ENCODE measurements at regions not wholly inside any gene's neighbourhood (a gene's known extent, or its start where the extent isn't known, plus 50 kb on each side); places are given as distances from the start of the nearest gene placed in this dataset.

DNA sequence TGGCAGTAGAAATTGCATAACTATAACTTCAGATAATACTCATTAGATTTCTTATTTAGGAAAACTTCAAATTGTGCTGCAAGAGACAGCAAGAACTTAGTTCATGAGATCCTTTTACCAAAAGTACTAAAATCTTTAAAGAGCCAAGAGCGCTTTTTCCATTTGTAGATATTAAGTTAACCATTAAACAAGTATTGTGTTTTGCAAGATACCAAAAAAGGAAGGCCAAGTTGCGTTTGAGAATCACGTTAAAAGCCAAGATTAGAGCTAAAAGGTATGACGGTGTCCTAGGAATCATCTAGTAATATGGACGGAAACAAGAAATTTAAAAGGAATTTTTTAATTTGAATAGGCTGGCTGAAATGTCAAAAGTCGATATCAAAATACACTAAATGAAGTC lies 361.3 kb upstream of the LYPLAL1 start:
- H3K4me3 Mint-ChIP-seq (ENCODE audit: unreplicated experiment): no peak overlapping the region
- TF ChIP-seq CTCF (IDR thresholded peaks at IDR 0.05): no peak
- H3K4me1 Mint-ChIP-seq (ENCODE audit: low read depth): peaks cover 4% of the 10 kb centered on the region

DNA sequence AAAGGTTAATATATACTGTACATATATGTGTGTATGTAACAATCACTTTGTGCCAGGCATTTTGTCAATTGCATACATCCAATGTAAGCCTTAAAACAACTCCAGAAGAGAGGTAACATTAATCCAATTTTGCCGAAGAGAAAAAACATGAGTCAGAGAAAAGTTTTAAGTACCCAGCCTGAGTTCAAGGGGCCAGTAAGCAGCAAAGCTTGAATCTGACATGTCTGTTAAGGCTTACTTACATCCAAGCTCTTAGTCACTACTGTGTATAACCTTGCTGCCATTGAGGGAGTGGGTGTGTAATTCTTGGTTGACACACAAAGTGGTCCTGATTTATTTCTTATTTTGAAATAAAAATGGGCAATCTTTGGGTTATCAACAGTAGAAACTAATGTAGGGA lies 360.4 kb upstream of the LYPLAL1 start:
- no peak overlapping the region for H3K4me3 Mint-ChIP-seq (ENCODE audit: unreplicated experiment)
- H3K36me3 Mint-ChIP-seq (ENCODE audit: low read depth): no peaks in the 10 kb centered on the region
- H3K27me3 Mint-ChIP-seq (ENCODE audit: low read depth): no peaks in the 10 kb centered on the region
- peaks cover 10% of the 10 kb centered on the region for H3K4me1 Mint-ChIP-seq (ENCODE audit: low read depth)
- H3K27ac Mint-ChIP-seq (ENCODE audit: unreplicated experiment): no peak overlapping the region
- TF ChIP-seq CTCF (IDR thresholded peaks at IDR 0.05): no peak
- no peak for DNase-seq (ENCODE audit: low spot score)
- no peaks in the 10 kb centered on the region for H3K9me3 Mint-ChIP-seq (ENCODE audit: low read depth)

More for the DNA sequence above, 361.3 kb upstream of the LYPLAL1 start:
- no peak for DNase-seq (ENCODE audit: low spot score)
- Mint-ChIP-seq H3K36me3 (ENCODE audit: low read depth) (no peaks in the 10 kb centered on the region), H3K27ac (ENCODE audit: unreplicated experiment) (no peak overlapping the region), H3K27me3 (ENCODE audit: low read depth) (no peaks in the 10 kb centered on the region), H3K9me3 (ENCODE audit: low read depth) (no peaks in the 10 kb centered on the region)

- no peak for DNase-seq (ENCODE audit: low spot score)
- Mint-ChIP-seq H3K9me3 (ENCODE audit: low read depth) (no peaks in the 10 kb centered on the region), H3K36me3 (ENCODE audit: low read depth) (no peaks in the 10 kb centered on the region), H3K27ac (ENCODE audit: unreplicated experiment) (no peak overlapping the region), H3K4me1 (ENCODE audit: low read depth) (peaks cover 10% of the 10 kb centered on the region), H3K4me3 (ENCODE audit: unreplicated experiment) (no peak overlapping the region), H3K27me3 (ENCODE audit: low read depth) (no peaks in the 10 kb centered on the region)
- TF ChIP-seq CTCF (IDR thresholded peaks at IDR 0.05): no peak
Measured at GRCh38 chr1:218815076-218815475, 358.6 kb upstream of the LYPLAL1 start.

GRCh38 chr1:218817071-218817470 lies 356.6 kb upstream of the LYPLAL1 start:
- no peaks in the 10 kb centered on the region for H3K9me3 Mint-ChIP-seq (ENCODE audit: low read depth)
- H3K27me3 Mint-ChIP-seq (ENCODE audit: low read depth): no peaks in the 10 kb centered on the region
- no peak for DNase-seq (ENCODE audit: low spot score)
- H3K4me1 Mint-ChIP-seq (ENCODE audit: low read depth): peaks cover 11% of the 10 kb centered on the region
- H3K36me3 Mint-ChIP-seq (ENCODE audit: low read depth): no peaks in the 10 kb centered on the region
- no peak overlapping the region for H3K4me3 Mint-ChIP-seq (ENCODE audit: unreplicated experiment)
- H3K27ac Mint-ChIP-seq (ENCODE audit: unreplicated experiment): no peak overlapping the region
- TF ChIP-seq CTCF (IDR thresholded peaks at IDR 0.05): no peak

GRCh38 chr1:218817691-218818465 lies 355.8 kb upstream of the LYPLAL1 start:
- DNase-seq (ENCODE audit: low spot score): no peak
- peaks cover 18% of the 10 kb centered on the region for H3K4me1 Mint-ChIP-seq (ENCODE audit: low read depth)
- H3K9me3 Mint-ChIP-seq (ENCODE audit: low read depth): no peaks in the 10 kb centered on the region
- no peaks in the 10 kb centered on the region for H3K36me3 Mint-ChIP-seq (ENCODE audit: low read depth)
- no peaks in the 10 kb centered on the region for H3K27me3 Mint-ChIP-seq (ENCODE audit: low read depth)
- H3K4me3 Mint-ChIP-seq (ENCODE audit: unreplicated experiment): no peak overlapping the region
- TF ChIP-seq CTCF (IDR thresholded peaks at IDR 0.05): no peak
- H3K27ac Mint-ChIP-seq (ENCODE audit: unreplicated experiment): no peak overlapping the region

Data from chondrocyte (in vitro differentiated cells).